GM18526 (cell line): ENCODE measurements at regions not wholly inside any gene's neighbourhood (a gene's known extent, or its start where the extent isn't known, plus 50 kb on each side); places are given as distances from the start of the nearest gene placed in this dataset.

ENCODE experiments used
- POLR2A ChIP-seq: IDR thresholded peaks from 3 replicates; pipeline ENCODE4 v1.6.1; 2011; ENCODE audit not compliant: insufficient read length; ENCODE audit errors: extremely low read depth

GRCh38 chr16:9297437-9298113 lies 206.1 kb downstream of the HAPSTR1 start:
- no peak for TF ChIP-seq POLR2A

- TF ChIP-seq POLR2A, result no peak
These were observed 208.8 kb downstream of the HAPSTR1 start for GRCh38 chr16:9300252-9300651.

- TF ChIP-seq POLR2A, result no peak
These were observed 210.6 kb downstream of the HAPSTR1 start for GRCh38 chr16:9302072-9302471.

- no peak for TF ChIP-seq POLR2A
These were observed 215.3 kb downstream of the HAPSTR1 start for GRCh38 chr16:9306753-9307152.

- TF ChIP-seq POLR2A, result no peak
These were observed 216.0 kb downstream of the HAPSTR1 start for GRCh38 chr16:9307446-9307845.

GRCh38 chr16:9308356-9308801 lies 216.9 kb downstream of the HAPSTR1 start:
- no peak for TF ChIP-seq POLR2A

- no peak for TF ChIP-seq POLR2A
These were observed 217.4 kb downstream of the HAPSTR1 start for GRCh38 chr16:9308850-9309249.

- TF ChIP-seq POLR2A, result no peak
These were observed 218.4 kb downstream of the HAPSTR1 start for GRCh38 chr16:9309844-9310243.

GRCh38 chr16:9311303-9311954 lies 220.0 kb downstream of the HAPSTR1 start:
- no peak for TF ChIP-seq POLR2A

- no peak for TF ChIP-seq POLR2A
These were observed 224.6 kb downstream of the HAPSTR1 start for GRCh38 chr16:9316008-9316407.

- no peak for TF ChIP-seq POLR2A
These were observed 225.2 kb downstream of the HAPSTR1 start for GRCh38 chr16:9316615-9317014.

GRCh38 chr16:9318764-9319163 lies 227.3 kb downstream of the HAPSTR1 start:
- no peak for TF ChIP-seq POLR2A

- TF ChIP-seq POLR2A, result no peak
These were observed 231.3 kb downstream of the HAPSTR1 start for GRCh38 chr16:9322769-9323168.

GRCh38 chr16:9323170-9323569 lies 231.7 kb downstream of the HAPSTR1 start:
- TF ChIP-seq POLR2A, result no peak

GRCh38 chr16:9327253-9327652 lies 235.8 kb downstream of the HAPSTR1 start:
- no peak for TF ChIP-seq POLR2A

GRCh38 chr16:9328411-9328810 lies 237.0 kb downstream of the HAPSTR1 start:
- no peak for TF ChIP-seq POLR2A

- no peak for TF ChIP-seq POLR2A
These were observed 238.7 kb downstream of the HAPSTR1 start for GRCh38 chr16:9330095-9330494.
